A673 (cell line): ENCODE measurements at regions not wholly inside any gene's neighbourhood (a gene's known extent, or its start where the extent isn't known, plus 50 kb on each side); places are given as distances from the start of the nearest gene placed in this dataset.

ENCODE experiments used
- BruUV-seq: library from RNA; stranded (reverse); fragments of 400-500 nt; replicated peaks from 2 replicates; lab custom pipeline; 2021; lab: Mats Ljungman, UMichigan
- CTCF ChIA-PET: fragments of 300-600 bp; sonication (Branson Sonifier 250); formaldehyde crosslinking; loops from one replicate; lab custom pipeline; 2022; ENCODE audit warnings: antibody characterized with exemption; lab: Charles Lee
- POLR2A ChIA-PET: fragments of 300-600 bp; sonication (Branson Sonifier 250); formaldehyde crosslinking; loops from one replicate; lab custom pipeline; 2022; ENCODE audit warnings: antibody characterized with exemption; ENCODE audit not compliant: low non-redundant PET; lab: Charles Lee
- DNase-seq: peaks from one replicate; pipeline ENCODE4 v3.0.0-alpha.2; 2015; ENCODE audit warnings: low spot score
- H3K27ac ChIP-seq: fragments of 200-600 bp; sonication (generic); 2 replicates; pipeline ENCODE4 v1.5.1; 2016; ENCODE audit warnings: mixed run types, low read depth, mild to moderate bottlenecking, mixed read lengths, antibody characterized with exemption, low read length; ENCODE audit not compliant: poor library complexity, severe bottlenecking
- H3K27me3 ChIP-seq: fragments of 200-600 bp; sonication (generic); replicated peaks from 2 replicates; pipeline ENCODE4 v1.6.1; 2017; ENCODE audit warnings: mixed run types, low read depth, mild to moderate bottlenecking, mixed read lengths, antibody characterized with exemption, low read length; ENCODE audit not compliant: insufficient read depth, poor library complexity
- H3K36me3 ChIP-seq: fragments of 200-600 bp; sonication (generic); 2 replicates; pipeline ENCODE4 v1.6.1; 2016; ENCODE audit warnings: mixed run types, mild to moderate bottlenecking, mixed read lengths, antibody characterized with exemption, low read length; ENCODE audit not compliant: insufficient read depth, poor library complexity, severe bottlenecking
- H3K4me1 ChIP-seq: fragments of 200-600 bp; sonication (generic); 2 replicates; pipeline ENCODE4 v1.6.1; 2017; ENCODE audit warnings: mixed run types, mild to moderate bottlenecking, mixed read lengths, antibody characterized with exemption, low read length; ENCODE audit not compliant: insufficient read depth, poor library complexity, severe bottlenecking
- H3K4me3 ChIP-seq: fragments of 200-600 bp; sonication (generic); 2 replicates; pipeline ENCODE4 v1.5.1; 2016; ENCODE audit warnings: low read depth, mixed run types, mild to moderate bottlenecking, mixed read lengths, low read length; ENCODE audit not compliant: poor library complexity, severe bottlenecking
- H3K9me3 ChIP-seq: fragments of 200-600 bp; sonication (generic); 2 replicates; pipeline ENCODE4 v1.6.1; 2016; ENCODE audit warnings: mixed run types, low read depth, mild to moderate bottlenecking, mixed read lengths, antibody characterized with exemption, low read length; ENCODE audit not compliant: poor library complexity, severe bottlenecking
- EZH2 ChIP-seq: fragments of 200-600 bp; sonication (generic); IDR thresholded peaks from 2 replicates; pipeline ENCODE4 v1.6.1; 2017; ENCODE audit warnings: borderline replicate concordance, low read depth, mild to moderate bottlenecking, mixed read lengths, antibody characterized with exemption, low read length; ENCODE audit not compliant: poor library complexity, severe bottlenecking
- intact Hi-C: fragments of 100-400 bp; cut with micrococcal nuclease; formaldehyde crosslinking; loops from one replicate; pipeline ENCODE4 v1.10.0; 2022; ENCODE audit not compliant: unreplicated experiment
- TF ChIP-seq, protein P1 (sequence below): fragments of 300-800, 200-600 bp; sonication (generic); conservative IDR thresholded peaks from 2 replicates; pipeline ENCODE4 v1.5.1; 2017; ENCODE audit warnings: low read depth, mild to moderate bottlenecking, antibody characterized with exemption, low read length, moderate library complexity, mixed read lengths

DNA sequence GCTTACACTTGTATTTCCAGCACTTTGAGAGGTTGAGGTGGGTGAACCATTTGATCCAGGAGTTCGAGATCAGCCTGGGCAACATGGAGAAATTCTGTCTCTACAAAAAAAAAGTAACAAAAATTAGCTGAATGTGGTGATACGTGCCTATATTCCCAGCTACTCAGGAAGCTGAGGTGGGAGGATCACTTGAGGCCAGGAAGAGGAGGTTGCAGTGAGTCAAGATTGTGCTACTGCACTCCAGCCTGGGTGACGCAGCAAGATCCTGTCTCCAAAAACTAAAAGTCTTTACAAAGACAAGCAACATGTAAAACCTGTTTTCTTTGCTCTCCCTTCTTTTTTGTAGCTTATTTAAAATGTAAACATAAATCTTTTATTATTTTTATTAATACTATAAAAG is 1156.1 kb downstream of the FAT4 start:
- DNase-seq: peak; percentile 69
- CTCF ChIA-PET: no interaction called here

DNA sequence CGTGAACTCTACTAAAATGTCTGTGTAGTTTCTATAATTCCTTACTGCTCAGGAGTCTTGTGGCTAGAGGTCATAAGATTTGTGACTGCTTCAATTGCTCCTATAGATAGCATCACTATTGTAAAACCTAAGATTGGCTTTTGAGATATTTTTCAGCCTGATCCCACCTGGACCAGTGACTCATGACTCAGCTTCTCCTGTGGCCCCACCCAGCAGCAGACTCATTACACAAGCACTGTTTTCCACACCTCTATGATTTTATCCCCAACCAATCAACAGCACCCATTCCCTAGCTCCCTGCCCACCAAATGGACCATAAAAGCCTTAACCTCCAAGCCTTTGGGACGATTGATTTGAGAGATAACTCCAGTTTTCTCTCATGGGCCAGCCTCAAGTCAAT is 1157.0 kb upstream of the INTU start:
- Histone ChIP-seq H3K27ac (no peak overlapping the region), H3K9me3 (peaks cover 4% of the 10 kb centered on the region), H3K4me1 (peaks cover 8% of the 10 kb centered on the region), H3K36me3 (no peaks in the 10 kb centered on the region), H3K27me3 (no peaks in the 10 kb centered on the region), H3K4me3 (no peak overlapping the region)
- DNase-seq: no peak
- ChIA-PET POLR2A (no interaction called here), CTCF (no interaction called here)
- TF ChIP-seq, protein P1, sequence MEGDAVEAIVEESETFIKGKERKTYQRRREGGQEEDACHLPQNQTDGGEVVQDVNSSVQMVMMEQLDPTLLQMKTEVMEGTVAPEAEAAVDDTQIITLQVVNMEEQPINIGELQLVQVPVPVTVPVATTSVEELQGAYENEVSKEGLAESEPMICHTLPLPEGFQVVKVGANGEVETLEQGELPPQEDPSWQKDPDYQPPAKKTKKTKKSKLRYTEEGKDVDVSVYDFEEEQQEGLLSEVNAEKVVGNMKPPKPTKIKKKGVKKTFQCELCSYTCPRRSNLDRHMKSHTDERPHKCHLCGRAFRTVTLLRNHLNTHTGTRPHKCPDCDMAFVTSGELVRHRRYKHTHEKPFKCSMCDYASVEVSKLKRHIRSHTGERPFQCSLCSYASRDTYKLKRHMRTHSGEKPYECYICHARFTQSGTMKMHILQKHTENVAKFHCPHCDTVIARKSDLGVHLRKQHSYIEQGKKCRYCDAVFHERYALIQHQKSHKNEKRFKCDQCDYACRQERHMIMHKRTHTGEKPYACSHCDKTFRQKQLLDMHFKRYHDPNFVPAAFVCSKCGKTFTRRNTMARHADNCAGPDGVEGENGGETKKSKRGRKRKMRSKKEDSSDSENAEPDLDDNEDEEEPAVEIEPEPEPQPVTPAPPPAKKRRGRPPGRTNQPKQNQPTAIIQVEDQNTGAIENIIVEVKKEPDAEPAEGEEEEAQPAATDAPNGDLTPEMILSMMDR: no peak
- TF ChIP-seq EZH2: no peak
- intact Hi-C loops: no loop called here
- no TSS peak for BruUV-seq

More for the DNA sequence above, 1156.1 kb downstream of the FAT4 start:
- Histone ChIP-seq H3K27ac (peak overlapping the region; percentile 99), H3K4me3 (no peak overlapping the region), H3K27me3 (no peaks in the 10 kb centered on the region), H3K36me3 (peaks cover 13% of the 10 kb centered on the region), H3K9me3 (peaks cover 19% of the 10 kb centered on the region), H3K4me1 (peaks cover 32% of the 10 kb centered on the region)
- TF ChIP-seq, protein P1: no peak
- no peak for TF ChIP-seq EZH2
- no TSS peak for BruUV-seq
- intact Hi-C loops: no loop called here
- POLR2A ChIA-PET: no interaction called here

GRCh38 chr4:126479709-126480108 is 1153.0 kb upstream of the INTU start:
- Histone ChIP-seq H3K4me3 (no peak overlapping the region), H3K36me3 (no peaks in the 10 kb centered on the region), H3K9me3 (peaks cover 4% of the 10 kb centered on the region), H3K4me1 (peaks cover 2% of the 10 kb centered on the region), H3K27me3 (no peaks in the 10 kb centered on the region), H3K27ac (no peak overlapping the region)
- POLR2A ChIA-PET: no interaction called here
- CTCF ChIA-PET: no interaction called here
- intact Hi-C loops: no loop called here
- no TSS peak for BruUV-seq
- no peak for TF ChIP-seq EZH2
- TF ChIP-seq, protein P1: 0 out of 2 replicates have a peak, but pooled peaks have one; percentile 17
- DNase-seq: peak; percentile 16
